ENCODE measurements at regions not wholly inside any gene's neighbourhood (a gene's known extent, or its start where the extent isn't known, plus 50 kb on each side); places are given as distances from the start of the nearest gene placed in this dataset.

GRCh38 chr15:66882251-66883020 lies 180.4 kb downstream of the SMAD6 start:
- peak overlapping the region; percentile 86; the same call in 1 of the 2 replicates for H3K27ac ChIP-seq (ENCODE audit: low read depth)
- peaks cover 7% of the 10 kb centered on the region for H3K36me3 Mint-ChIP-seq (ENCODE audit: low read depth)

More at GRCh38 chr15:66882251-66883020, 180.4 kb downstream of the SMAD6 start:
- peaks cover 18% of the 10 kb centered on the region for H3K4me1 Mint-ChIP-seq
- H3K9me2 ChIP-seq (ENCODE audit: insufficient read depth): no peaks in the 10 kb centered on the region
- H2AFZ ChIP-seq: no peak overlapping the region; the same call in 1 of the 2 replicates
- H3K4me2 ChIP-seq: no peak overlapping the region
- no peaks in the 10 kb centered on the region for H3K27me3 ChIP-seq (ENCODE audit: insufficient read depth)
- peaks cover 9% of the 10 kb centered on the region for H3K27me3 Mint-ChIP-seq (ENCODE audit: insufficient read depth, low read depth, poor library complexity)
- no peaks in the 10 kb centered on the region for H4K20me1 ChIP-seq (replicated peaks; ENCODE audit: insufficient read depth)
- no peak overlapping the region for H3K27ac Mint-ChIP-seq
- H3K4me3 ChIP-seq: no peak overlapping the region
- no peaks in the 10 kb centered on the region for H3F3A ChIP-seq (replicated peaks; ENCODE audit: low read depth)
- no peaks in the 10 kb centered on the region for H3K36me3 ChIP-seq (ENCODE audit: insufficient read depth)
- peaks cover 12% of the 10 kb centered on the region for H3K9me3 Mint-ChIP-seq
- peaks cover 5% of the 10 kb centered on the region for H3K4me1 ChIP-seq (ENCODE audit: insufficient read depth)
- no peaks in the 10 kb centered on the region for H3K79me2 ChIP-seq (replicated peaks; ENCODE audit: insufficient read depth)
- ATAC-seq (no peak), DNase-seq (ENCODE audit: low spot score) (no peak)
- no peak for TF ChIP-seq ETS1 (IDR thresholded peaks at IDR 0.05)
- TF ChIP-seq ZNF462 (CRISPR knock-in tag; IDR thresholded peaks at IDR 0.05): no peak
- TF ChIP-seq POLR2AphosphoS5 (IDR thresholded peaks at IDR 0.05; ENCODE audit: low read depth): no peak
- TF ChIP-seq ZNF331 (CRISPR knock-in tag; IDR thresholded peaks at IDR 0.05; ENCODE audit: low read depth): no peak
- TF ChIP-seq JUNB (IDR thresholded peaks at IDR 0.05; ENCODE audit: unreplicated experiment): no peak
- no peak for TF ChIP-seq ZNF114 (CRISPR knock-in tag; IDR thresholded peaks at IDR 0.05)
- no peak overlapping the region for H3K4me3 Mint-ChIP-seq

Data from GM23338 (cell line).